Inflammatory macrophage (primary cell): ENCODE measurements at regions not wholly inside any gene's neighbourhood (a gene's known extent, or its start where the extent isn't known, plus 50 kb on each side); places are given as distances from the start of the nearest gene placed in this dataset.
A peak's percentile ranks its signal among the peaks of the same experiment; 100 is the strongest.

Experiments
- DNase-seq, 2 donors: peaks; one replicate each; pipeline ENCODE4 v3.0.0-alpha.2; 2020 to 2022

GRCh38 chr11:11173316-11174025 lies 179.6 kb downstream of the CSNK2A3 start:
- no peak for DNase-seq

DNA sequence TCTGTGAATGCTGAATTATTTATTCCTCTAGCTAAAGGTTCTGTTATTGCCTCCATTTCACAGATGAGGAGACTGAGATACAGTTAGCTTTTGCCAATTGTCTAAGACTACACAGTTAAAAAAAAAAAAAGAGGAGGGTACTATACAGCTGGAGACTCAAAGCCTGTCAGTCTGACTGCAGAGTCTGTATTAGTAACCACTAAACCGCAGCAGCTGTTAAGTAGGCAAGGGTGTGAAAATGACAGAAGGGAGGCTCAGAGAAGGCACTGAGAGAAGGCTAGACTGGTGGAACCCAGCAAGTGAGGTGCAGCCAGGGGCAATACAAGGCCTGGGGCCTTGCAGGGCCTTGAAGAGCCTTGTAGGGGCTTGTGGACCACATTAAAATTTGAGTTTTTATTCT lies 181.2 kb downstream of the CSNK2A3 start:
- DNase-seq, result no peak

GRCh38 chr11:11171285-11171684 lies 181.8 kb downstream of the CSNK2A3 start:
- DNase-seq, result no peak

GRCh38 chr11:11170352-11171084 lies 182.5 kb downstream of the CSNK2A3 start:
- no peak for DNase-seq

DNA sequence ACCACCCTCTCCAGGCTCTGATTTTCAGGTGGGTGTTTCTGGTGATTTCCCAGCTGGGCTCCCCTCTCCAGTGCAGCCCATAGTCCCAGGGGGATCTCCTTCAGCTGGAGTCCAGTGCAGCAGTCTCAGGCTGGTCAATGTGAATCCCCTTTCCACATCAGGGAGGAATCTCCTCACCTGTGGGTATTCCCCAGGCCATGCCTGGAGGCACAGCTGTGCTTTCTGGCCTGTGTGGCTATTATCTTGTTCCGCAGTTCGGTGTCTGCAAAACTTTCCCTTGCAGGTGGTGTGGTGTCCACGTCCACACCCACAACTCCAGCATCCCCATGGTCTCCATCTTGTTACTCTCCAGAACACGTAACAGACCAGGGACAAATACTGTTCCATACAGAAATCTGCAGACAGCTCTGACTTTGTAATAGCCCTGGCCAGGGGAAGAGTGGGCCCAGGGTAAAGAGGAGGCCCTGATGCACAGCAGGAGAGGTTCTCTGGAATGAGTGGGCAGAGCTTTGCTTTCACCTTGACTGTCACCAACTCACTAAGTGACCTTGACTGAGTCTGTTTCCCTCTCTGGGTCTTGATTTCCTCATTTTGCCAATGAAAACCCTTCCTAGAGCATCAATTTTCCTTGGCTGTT lies 183.2 kb downstream of the CSNK2A3 start:
- no peak for DNase-seq

- no peak for DNase-seq
Measured at GRCh38 chr11:11167806-11168205, 185.2 kb downstream of the CSNK2A3 start.

DNA sequence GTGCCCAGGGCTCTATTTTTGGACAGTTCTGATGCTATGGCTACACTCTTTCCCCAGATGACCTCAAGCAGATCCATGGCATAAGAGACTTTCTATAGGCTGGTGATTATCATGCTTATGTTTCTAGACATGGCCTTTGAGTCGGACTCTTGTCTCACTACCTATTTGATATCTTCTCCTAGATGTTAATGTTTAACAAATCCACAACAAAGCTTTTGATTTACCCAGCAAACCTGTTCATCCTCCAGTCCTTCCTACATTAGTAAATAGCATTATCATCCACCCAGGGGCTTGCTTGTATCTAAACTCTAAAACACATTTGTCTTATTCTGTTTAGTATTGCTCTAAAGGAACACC lies 188.7 kb downstream of the CSNK2A3 start:
- DNase-seq, result no peak

- no peak for DNase-seq
Measured at GRCh38 chr11:11163669-11164333, 189.2 kb downstream of the CSNK2A3 start.

GRCh38 chr11:11163236-11163635 lies 189.8 kb downstream of the CSNK2A3 start:
- DNase-seq, result no peak

DNA sequence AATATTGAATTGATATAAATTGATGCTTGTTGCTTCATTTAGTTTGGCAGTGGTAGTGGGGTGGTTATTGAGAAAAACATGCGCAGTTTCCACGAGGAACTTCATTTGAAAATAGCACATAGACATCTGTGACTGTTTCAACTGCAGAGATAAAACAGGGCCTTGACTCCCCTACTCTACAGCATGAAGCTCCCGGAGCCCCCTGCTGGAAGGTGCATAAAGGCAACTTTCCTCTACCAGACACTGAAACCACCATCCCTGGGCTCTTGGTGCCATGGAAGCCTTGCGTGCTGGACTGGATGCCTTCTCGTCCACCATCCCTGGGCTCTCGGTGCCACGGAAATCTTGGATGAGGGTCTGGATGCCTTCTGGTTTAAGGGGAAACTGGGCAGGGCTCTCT lies 195.9 kb downstream of the CSNK2A3 start:
- DNase-seq, result peak in 1 of 2 donors; percentile 9

DNA sequence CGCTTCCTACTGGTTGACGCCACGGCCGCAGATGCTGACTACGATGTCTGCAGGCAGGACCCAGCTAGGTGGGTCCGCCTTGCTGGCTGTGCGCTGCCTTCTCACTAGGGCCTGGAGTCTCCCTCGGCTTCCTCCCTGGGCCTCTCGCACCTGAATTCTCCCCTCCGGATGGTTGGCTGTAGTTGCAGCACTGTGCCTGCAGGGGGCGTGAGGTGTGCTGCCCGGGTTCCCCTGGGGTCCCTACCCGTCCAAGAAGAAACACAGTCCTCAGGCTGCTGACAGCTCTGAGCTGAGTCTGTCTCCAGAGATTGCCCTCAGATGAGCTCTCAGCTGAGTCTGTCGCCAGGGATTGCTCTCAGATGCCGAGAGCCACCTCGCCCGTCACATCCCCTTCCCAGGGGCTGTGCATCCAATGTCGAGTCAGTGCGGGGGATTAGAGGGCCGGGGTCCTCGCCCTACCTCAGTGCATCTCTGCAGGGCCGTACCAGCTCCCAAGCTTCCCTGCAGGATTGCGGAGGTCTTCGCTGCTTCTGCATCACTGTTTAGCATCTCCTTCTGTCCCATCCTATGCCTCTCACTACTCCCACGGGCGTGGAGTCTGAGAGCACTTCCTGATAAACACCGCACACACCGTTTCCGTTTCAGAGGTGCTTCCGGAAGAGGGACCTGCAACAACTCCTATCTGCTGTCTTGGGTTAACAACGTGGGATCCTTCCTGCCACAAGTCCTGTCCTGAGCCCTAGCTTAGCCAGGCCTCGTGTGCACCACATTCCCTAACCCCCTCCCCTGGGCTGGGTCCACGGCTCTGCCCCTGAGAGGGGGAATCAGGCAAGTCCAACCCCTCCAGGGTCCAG lies 196.9 kb downstream of the CSNK2A3 start:
- DNase-seq, result no peak

DNA sequence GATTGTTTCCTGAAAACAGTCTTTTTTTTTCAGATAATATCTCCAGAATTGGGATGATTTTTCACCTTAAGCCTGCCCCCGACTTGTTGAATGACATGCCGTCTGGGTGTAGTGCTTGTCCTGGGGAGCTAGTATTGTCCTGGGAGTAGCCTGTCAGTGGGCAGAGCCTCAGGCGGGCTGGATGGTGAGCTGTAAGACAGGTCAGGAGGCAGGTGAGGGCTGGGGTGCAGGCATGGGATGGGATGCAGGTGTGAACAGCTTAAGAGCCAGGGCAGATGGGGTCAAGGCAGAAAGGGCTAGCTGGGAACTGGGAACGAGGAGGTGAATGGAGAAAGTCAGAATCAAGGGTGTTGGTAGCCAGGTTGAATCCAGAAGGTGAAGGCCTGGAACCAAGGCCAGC lies 200.2 kb downstream of the CSNK2A3 start:
- DNase-seq, result no peak

DNA sequence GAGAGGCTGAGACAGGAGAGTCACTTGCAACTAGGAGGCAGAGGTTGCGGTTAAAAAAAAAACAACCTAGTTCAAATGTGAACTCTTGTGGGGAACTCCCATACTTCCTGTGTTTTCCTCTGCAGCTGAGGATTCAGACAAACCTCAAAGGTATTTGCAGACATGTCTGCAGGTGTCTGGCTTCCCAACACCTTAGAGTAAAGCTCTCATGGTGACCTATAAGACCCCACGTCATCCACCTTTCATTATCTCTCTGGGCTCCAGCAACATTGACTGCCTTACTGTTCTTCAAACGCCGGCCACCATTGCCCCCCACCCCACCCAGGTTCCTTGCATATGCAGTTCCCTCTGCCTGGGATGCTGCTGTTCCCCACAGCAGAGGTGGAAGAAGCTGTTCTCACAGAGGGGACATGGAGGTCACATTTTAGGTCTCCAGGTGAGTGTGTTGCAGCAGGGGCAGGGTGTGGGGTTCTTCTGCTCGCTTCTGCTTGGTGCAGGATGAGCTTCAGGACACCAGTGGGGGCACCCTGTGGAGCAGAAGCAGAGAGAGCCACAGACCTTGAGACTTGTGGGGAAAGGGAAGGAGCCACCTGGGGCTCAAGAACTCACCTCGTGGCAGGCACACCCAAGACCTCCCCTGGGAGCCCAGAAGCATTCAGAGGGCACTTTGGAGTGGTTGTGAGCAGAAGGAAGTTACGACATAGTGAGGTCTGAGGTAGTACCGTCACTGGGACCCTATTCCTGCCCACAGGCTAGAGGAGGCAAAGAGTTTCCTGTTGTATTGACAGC lies 203.2 kb downstream of the CSNK2A3 start:
- no peak for DNase-seq

DNA sequence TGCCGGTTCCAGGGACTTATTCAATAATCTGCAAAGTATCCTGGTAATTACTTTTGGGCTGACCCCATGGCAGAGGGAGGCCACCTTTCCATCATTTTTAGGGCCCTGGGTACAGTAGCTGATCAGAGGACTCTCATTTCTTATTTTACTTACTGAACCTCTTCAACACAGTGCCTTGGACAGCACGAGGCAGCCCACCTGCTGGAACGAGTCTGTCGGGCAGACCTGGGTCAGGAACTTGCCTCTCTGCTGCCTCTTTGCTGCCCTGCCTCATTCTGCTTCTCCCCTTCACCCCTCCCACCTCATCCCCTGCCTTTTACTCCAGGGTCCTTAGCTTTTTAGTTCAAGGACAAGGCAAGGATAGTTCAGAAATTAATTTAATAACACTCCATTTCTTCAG lies 204.5 kb downstream of the CSNK2A3 start:
- DNase-seq, result no peak

DNA sequence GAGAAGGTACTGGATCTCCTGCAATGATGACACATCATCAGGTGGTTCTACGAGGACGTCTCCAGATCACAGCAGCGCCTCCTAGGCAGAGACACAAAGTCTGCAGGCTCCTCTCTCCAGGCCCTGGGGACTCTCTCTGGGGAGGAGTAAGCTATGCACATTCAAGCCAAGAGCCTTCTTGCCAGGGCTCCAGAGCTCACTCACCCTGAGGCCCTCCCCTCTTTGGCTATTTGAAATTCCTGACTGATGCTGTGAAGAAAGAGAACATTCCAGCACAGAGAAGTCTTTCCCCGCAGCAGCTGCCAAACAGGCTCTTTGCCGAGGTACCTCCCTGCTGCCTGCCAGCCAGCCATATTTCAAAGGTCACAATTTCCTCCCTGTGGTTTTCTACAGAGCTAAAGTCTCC lies 204.9 kb downstream of the CSNK2A3 start:
- DNase-seq, result no peak

- no peak for DNase-seq
Measured at GRCh38 chr11:11146830-11147229, 206.2 kb downstream of the CSNK2A3 start.

DNA sequence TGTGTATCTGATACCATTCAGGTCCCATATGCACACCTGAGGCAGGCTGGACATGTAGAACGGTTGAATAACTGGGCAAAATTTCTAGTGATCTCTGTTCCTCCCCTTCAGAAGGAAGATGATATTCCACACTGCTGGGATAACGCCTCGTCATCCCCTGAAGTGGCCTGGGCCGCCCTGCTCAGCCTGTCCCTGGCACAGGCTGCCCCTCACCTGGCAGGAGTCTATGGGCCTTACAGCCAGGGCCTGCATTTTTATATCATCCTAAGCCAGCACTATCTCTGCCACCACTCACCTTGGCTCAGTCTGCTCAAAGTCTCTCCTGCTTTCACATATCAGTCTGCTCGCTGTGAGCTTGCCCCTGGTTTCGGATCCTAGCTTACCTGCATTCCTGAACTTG lies 209.2 kb downstream of the CSNK2A3 start:
- DNase-seq, result no peak

GRCh38 chr11:11142430-11142829 lies 210.6 kb downstream of the CSNK2A3 start:
- DNase-seq, result no peak

- DNase-seq, result no peak
Measured at GRCh38 chr11:11141065-11141464, 212.0 kb downstream of the CSNK2A3 start.

DNA sequence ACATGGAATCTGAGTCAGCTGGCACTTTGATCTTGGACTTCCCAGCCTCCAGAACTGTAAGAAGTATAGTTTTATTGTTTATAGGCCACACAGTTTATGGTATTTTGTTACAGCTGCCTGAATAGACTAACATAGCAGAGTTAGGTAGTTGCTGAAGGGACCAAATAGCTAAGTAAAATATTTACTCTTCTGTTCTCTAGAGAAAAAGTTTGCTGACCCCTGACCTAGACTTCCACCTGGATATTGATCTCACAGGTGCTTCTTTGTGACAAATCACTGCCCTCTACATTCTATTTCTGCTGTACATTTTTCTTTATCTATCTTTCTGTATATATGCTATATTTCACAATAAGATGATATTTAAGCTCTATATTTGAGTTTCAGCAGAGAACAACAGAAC lies 212.5 kb downstream of the CSNK2A3 start:
- DNase-seq, result no peak

GRCh38 chr11:11137339-11137738 lies 215.7 kb downstream of the CSNK2A3 start:
- DNase-seq, result no peak
